HEK293T (cell line): ENCODE measurements at regions not wholly inside any gene's neighbourhood (a gene's known extent, or its start where the extent isn't known, plus 50 kb on each side); places are given as distances from the start of the nearest gene placed in this dataset.

Experiments
- FOXK2 ChIP-seq: fragments of 450-650 bp; IDR thresholded peaks from 2 replicates; pipeline ENCODE4 v1.6.1; 2016; ENCODE audit warnings: mild to moderate bottlenecking
- FOXM1 ChIP-seq: fragments of 450-650 bp; IDR thresholded peaks from 2 replicates; pipeline ENCODE4 v1.6.1; 2017; ENCODE audit warnings: mild to moderate bottlenecking, borderline replicate concordance

DNA sequence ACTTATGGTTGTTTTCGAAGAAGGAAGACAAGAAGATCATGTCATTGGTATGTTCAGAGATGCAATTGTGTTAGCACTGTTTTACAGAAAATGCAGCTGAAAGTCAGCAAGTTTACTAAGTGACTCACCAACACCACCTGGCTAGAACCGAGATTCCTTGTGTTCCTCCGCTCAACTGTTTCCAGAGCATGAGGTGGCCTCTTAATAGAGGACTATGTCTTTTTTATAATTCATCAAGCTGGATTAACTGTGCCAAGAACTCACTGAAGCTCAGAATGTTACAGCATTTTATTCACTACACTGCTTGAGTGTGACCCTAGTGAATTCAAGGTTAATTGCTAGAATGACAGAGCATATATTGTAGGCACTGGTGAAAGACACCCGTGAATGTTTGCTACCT, 1573.5 kb upstream of the TENM3 start:
- TF ChIP-seq FOXM1 (no peak), FOXK2 (no peak)
